NT2/D1 (cell line): ENCODE measurements at regions not wholly inside any gene's neighbourhood (a gene's known extent, or its start where the extent isn't known, plus 50 kb on each side); places are given as distances from the start of the nearest gene placed in this dataset.
"Not testable (repeated sequence)": the region's sequence is repeated elsewhere in the genome, so short reads cannot be mapped to it uniquely, and the experiment has no call there.

ENCODE experiments used
- SUZ12 ChIP-seq: IDR thresholded peaks from 2 replicates; pipeline ENCODE4 v1.6.1; 2011; ENCODE audit not compliant: insufficient read length, insufficient read depth; ENCODE audit errors: extremely low read depth
- YY1 ChIP-seq: IDR thresholded peaks from 2 replicates; pipeline ENCODE4 v1.6.1; 2011; ENCODE audit not compliant: insufficient read length, insufficient read depth
- ZNF274 ChIP-seq: IDR thresholded peaks from 2 replicates; pipeline ENCODE4 v1.6.1; 2011; ENCODE audit warnings: mild to moderate bottlenecking, low read depth, low read length

DNA sequence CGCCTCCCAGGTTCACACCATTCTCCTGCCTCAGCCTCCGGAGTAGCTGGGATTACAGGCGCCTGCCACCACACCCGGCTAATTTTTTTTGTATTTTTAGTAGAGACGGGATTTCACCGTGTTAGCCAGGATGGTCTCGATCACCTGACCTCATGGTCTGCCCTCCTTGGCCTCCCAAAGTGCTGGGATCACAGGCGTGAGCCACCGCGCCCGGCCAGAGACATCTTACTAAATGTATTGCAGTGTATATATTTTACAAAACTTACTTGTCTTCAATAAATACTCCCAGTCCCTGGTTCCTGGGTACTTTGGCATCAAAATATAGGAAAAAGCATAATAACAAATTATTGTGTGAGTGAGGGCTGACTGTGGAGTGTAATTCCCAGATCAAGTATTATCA, 1053.7 kb downstream of the OLFM4 start:
- not testable (repeated sequence) for TF ChIP-seq ZNF274, SUZ12, YY1
